GM18858 (cell line): ENCODE measurements at regions not wholly inside any gene's neighbourhood (a gene's known extent, or its start where the extent isn't known, plus 50 kb on each side); places are given as distances from the start of the nearest gene placed in this dataset.
"Not testable (repeated sequence)": the region's sequence is repeated elsewhere in the genome, so short reads cannot be mapped to it uniquely, and the experiment has no call there.

Experiments used
- ATAC-seq: cut with Tn5 transposase; IDR thresholded peaks from one replicate; pipeline ENCODE4 v1.9.1; 2021; ENCODE audit not compliant: unreplicated experiment

DNA sequence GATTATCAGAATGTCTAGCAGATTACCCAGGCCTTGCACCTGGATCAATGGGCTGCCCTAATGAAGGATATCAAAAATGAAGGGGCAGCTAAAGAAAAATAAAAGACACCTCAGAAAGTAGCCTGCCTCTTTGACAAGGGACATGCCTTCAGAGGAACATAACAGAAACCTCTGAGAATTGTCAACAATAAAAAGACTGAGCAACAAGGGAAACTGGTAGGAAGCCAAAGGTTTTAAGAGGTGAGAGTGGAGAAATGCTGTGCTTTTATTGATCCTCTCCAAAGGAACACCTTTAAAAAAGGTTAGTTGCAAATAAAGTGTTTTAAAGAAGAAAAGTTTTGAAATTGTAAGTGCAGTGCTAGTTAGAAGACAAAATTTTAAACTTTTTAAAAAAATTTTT is 187.8 kb upstream of the TTC14 start:
- ATAC-seq, result no peak

GRCh38 chr3:180416111-180416594 is 185.8 kb upstream of the TTC14 start:
- ATAC-seq, result no peak

- no peak for ATAC-seq
Observed at GRCh38 chr3:180417241-180417640, 184.7 kb upstream of the TTC14 start.

DNA sequence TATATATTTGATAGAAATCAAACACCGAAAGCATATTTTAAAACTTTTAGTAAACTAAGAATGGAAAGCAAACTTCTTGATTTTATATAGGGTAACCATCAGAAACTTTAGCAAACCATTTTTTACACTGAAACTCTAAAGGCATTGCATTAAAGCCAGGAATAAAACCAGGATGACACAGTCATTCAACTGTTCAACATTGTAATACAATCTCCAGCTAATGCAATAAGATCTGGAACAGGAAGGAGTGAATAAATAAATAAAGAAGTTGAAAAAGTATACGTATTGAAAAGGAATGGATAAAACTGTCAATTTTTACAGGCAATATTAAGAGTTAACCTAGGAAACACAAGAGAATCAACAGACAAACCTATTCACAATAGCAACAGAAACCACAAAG is 181.9 kb upstream of the TTC14 start:
- ATAC-seq, result no peak

GRCh38 chr3:180420804-180421203 is 181.2 kb upstream of the TTC14 start:
- ATAC-seq, result no peak

DNA sequence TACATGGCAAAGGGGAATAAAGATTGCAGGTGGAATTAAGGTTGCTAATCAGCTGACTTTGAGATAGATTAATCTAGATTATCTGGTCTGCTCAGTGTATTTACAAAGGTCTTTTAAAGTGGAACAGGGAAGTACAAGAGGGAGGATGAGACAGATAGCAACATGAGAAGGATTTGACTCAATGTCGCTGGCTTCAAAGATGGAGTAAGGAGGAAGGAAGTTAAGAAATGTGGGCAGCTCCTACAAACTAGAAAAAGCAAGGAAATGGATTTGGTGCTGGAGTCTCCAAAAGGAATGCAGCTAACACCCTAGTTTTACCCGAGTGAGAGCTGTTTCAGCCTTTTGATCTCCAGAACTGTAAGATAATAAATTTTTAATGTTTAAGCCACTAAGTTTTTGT is 180.7 kb upstream of the TTC14 start:
- ATAC-seq, result no peak

- no peak for ATAC-seq
Observed at GRCh38 chr3:180421721-180422120, 180.2 kb upstream of the TTC14 start.

GRCh38 chr3:180424305-180424704 is 177.7 kb upstream of the TTC14 start:
- ATAC-seq, result not testable (repeated sequence)

DNA sequence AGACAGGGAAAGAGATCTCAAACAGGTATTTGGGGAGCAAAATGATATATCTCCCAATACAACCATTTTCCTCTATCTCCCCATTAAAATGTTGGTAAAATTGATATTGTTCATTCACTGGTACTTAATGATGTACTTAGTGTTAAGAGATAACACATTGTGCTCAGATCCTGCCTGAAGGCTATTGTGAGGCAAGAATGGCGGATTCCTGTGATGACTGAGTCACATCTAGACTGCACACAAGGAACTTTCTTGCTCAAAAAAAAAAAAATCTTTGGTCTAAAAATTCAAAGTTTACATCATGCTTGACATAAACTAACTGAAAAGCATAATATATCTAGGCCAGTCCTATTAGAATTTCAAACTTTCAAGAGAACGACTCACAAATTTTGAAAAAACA is 171.1 kb upstream of the TTC14 start:
- no peak for ATAC-seq

GRCh38 chr3:180433152-180433551 is 168.8 kb upstream of the TTC14 start:
- no peak for ATAC-seq

DNA sequence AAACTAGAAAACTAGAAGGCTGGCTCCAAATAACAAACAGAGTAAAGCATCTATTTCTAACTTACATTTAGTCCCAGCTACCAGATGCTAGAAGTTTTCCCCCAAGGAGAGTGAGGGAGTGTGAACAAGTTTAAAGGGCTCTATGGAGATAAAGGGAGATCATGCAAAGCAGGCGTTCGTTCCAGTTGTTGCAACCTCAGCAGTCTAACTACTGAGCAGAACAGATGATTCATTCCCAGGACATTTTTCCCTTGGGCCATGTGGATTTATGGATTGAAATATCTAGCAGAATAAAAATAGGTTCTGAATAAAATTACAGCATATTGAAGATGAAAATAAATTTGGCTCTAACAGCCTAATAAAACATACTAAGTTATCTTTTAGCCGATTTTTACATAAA is 154.8 kb upstream of the TTC14 start:
- ATAC-seq, result no peak

DNA sequence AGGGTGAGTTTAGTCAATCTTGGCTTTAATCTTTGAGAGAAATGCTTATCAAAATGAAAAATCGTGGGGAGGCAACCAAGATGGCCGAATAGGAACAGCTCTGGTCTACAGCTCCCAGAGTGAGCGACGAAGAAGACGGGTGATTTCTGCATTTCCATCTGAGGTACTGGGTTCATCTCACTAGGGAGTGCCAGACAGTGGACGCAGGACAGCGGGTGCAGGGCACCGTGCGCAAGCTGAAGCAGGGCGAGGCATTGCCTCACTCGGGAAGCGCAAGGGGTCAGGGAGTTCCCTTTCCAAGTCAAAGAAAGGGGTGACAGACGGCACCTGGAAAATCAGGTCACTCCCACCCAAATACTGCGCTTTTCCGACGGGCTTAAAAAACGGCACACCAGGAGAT is 153.6 kb upstream of the TTC14 start:
- not testable (repeated sequence) for ATAC-seq

DNA sequence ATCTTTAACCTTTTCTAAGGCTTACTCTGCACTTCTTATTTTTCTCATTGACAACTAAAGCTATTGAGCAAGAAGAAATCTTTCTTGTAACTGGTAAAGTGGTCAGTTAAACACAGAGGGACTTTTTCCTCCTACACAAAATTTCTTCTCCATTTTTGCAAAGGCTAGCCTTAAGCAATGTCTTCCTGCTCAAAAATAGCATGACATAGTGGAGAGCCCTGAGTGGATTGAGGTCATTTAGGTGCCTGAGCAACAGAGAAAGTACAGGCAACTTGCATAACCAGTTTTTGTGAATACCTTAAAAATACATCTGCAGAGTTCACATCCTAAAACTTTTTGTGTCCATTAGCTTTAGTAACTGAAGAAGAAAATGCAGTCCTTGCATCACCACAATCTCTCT is 144.7 kb upstream of the TTC14 start:
- no peak for ATAC-seq

DNA sequence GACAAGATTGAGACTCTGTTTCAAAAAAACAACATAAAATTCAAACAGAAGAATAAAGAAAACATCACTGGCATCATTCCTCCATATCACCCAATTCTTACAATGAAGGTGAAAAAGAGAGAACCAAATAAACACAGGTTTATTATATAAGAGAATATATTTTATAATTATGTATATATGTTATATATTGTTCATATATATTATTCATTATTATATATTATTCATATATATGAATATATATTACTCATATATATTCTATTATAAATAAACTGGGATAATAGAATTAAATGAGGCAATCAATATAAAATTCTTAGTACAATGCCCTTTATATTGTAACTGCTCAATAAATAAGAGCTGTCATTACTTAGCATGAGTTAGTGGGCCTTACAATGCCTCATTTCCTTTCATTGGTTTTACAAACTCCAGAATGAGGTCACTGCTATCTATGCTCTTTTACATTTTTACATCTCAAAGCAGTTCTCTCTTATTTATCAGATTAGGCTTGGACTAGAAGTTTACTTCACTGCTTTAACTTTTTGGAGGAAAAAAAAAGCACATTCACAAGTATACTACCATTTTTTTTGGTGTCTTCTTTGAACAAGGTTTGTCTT is 135.5 kb upstream of the TTC14 start:
- ATAC-seq, result no peak

DNA sequence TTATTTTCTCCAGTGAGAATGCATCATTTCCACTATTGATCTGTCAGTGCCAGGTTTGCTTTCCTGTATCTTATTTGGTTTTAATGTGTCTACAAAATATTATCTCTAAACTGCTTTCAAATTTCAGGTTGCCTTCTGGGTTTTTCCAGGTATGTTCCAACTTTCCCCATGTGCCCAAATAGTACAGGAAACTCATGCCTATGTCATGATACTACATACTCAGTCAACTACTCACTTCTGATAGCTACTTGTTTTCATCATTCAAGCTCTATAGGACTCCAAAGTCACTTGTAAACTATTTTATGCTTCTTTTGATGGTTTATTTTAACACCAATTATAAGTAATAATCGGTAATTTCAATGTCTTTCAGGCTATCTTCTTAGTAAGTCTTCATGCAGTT is 134.8 kb upstream of the TTC14 start:
- no peak for ATAC-seq

GRCh38 chr3:180469149-180469548 is 132.8 kb upstream of the TTC14 start:
- ATAC-seq, result no peak

- no peak for ATAC-seq
Observed at GRCh38 chr3:180478695-180479094, 123.3 kb upstream of the TTC14 start.

- no peak for ATAC-seq
Observed at GRCh38 chr3:180492047-180492446, 109.9 kb upstream of the TTC14 start.

GRCh38 chr3:180496995-180497394 is 105.0 kb upstream of the TTC14 start:
- no peak for ATAC-seq

DNA sequence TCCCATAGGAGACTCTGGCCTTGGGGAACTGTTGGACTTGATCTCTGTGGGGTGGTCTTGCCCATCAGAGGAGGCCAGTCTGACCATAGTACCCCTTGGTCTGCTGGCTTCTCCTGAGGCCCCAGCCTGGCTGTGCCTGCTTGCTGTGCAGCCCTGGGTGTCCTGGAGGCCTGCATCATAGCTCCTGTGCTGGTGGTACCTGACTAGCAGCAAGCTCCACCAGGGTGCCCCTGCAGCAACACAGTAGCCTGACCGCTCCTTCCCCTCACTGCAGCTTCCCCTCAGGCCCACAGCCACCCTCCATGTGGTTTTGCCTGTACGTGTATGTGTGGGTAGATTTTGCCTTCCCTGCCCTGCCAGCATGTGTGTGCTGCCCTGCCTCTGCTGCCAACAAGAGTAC is 85.6 kb upstream of the TTC14 start:
- no peak for ATAC-seq

DNA sequence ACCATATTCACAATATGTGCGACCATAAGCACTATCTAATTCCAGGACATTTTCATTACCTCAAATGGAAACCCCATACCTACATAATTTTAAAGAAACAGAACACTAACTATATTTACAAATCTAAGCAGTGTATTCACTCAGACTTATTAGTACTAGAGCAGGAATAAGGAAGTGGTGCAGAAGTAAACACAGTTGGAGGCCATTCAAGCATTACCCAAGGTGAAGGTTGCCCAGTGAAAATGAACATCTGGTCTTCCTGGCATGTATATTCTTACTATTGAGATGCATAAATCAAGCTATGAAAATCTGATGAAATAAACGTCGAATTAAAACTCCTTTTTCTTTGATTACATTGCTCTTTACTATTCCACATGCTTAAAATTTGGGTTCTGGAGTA is 78.9 kb upstream of the TTC14 start:
- ATAC-seq, result no peak

DNA sequence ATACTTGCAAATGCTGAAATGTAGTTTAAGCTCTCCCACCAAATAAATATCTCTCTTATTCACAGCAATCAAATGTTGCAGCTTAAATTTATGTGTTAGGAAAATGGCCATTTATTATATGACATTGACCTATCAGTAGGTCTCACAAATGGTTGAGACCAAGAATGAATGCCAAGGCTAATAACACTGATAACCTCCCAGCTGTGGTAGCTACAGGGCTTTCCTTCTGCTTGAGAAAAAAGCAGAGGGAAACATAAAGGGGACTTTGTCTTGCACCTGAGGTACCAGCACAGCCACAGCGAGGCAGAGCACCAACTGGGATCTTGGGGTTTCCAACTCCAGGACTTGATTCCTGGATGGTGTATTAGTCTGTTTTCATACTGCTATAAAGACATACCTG is 73.1 kb upstream of the TTC14 start:
- no peak for ATAC-seq

GRCh38 chr3:180529778-180530177 is 72.2 kb upstream of the TTC14 start:
- ATAC-seq, result no peak
